DMS79 (cell line): ENCODE measurements at regions not wholly inside any gene's neighbourhood (a gene's known extent, or its start where the extent isn't known, plus 50 kb on each side); places are given as distances from the start of the nearest gene placed in this dataset.
"Not testable (repeated sequence)": the region's sequence is repeated elsewhere in the genome, so short reads cannot be mapped to it uniquely, and the experiment has no call there.

Source experiments
- DNase-seq: peaks from one replicate; lab custom pipeline; 2025; lab: John Stamatoyannopoulos, UW

- DNase-seq = no peak
These were observed 818.0 kb downstream of the LTN1 start for GRCh38 chr21:28174701-28175100.

GRCh38 chr21:28174006-28174405 is 818.7 kb downstream of the LTN1 start:
- DNase-seq = no peak

DNA sequence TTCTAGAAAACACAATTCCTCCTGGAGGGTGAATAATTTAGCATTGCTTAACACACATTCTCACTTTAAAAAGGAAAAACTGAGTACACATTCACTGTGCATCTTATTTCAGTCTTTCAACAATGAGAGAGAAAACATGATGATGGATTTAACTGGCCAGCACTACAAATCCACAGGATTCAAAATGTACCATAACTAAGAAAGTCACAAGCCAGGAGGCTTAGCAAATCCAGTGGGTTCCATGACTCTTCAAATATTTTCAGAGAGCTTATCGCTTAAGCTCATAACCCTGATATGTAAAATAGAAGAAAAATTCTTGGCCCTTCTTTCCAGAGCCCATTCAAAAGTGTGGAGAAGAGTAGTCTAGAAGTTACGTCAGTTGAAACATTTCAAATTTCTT is 820.3 kb downstream of the LTN1 start:
- DNase-seq = no peak

DNA sequence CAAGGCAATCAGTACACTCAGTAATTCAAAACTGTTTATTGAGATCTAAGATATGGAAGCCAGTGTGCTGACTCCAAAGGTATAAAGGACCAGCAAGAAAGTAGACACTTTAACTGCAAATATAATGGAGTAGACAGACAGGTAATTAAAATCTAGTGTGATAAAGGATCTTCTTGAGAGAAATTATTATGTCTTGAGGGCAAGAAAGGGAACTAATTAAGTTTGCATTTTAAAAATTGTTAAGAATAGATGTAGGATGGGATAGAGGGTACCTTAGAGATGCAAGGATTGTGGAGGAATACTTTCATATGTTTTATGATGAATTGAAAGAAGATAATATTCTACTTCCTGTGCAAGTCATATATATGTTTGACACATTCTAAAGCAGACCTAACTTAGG is 825.3 kb downstream of the LTN1 start:
- no peak for DNase-seq

- not testable (repeated sequence) for DNase-seq
These were observed 828.2 kb downstream of the LTN1 start for GRCh38 chr21:28164519-28164918.

DNA sequence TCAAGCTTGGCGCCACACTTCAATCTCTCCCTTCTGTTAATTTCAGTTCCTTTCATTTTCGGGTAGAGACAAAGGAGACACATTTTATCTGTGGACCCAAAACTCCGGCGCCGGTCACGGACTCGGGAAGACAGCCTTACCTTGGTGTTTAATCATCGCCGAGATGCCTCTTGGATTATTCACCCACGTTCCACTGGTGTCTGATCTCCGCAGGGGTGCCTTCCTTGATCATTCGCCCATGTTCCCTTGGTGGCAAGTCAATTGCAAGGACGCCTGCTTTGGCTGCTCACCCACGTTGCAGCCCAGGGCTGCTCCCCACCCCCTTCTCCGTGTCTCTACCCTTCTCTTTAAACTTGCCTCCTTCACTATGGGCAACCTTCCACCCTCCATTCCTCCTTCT is 830.6 kb downstream of the LTN1 start:
- not testable (repeated sequence) for DNase-seq

DNA sequence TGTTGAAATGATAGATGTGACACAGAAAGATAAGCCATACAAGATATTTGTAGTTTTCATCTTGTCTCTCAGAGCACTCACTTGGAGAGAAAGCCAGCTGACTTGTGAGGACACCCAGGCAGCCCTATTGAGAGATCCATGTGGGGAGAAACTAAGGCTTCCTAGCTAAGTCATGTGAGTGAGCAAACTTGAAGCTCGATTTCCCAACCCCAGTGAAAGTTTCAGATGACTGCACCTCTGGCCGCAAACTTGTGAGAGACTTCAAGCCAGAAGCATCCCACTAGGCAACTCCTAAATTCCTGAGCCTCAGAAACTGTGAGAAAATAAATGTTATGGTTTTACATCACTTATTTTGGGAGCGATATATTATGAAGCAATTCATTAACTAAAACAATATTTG is 832.3 kb downstream of the LTN1 start:
- no peak for DNase-seq

DNA sequence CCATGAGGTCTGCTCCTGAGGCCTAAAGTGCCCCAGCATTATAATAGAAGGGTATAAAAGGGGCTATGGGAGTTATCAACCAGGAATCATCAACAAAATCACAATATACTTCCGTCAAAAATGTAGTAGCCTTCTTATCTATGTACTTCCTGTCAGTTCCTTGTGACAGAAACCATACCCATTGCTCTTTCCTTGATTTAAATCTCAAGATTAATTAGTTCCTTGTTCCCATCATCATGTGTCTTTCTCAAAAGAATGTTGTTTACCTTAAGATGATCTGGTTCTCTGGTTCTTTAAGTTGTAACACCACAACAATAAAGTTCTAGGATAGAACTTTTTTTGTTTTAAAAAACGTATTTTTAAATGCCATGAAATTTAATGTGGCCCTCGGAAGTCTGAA is 833.3 kb downstream of the LTN1 start:
- DNase-seq = no peak

- no peak for DNase-seq
These were observed 836.1 kb downstream of the LTN1 start for GRCh38 chr21:28156590-28156989.

DNA sequence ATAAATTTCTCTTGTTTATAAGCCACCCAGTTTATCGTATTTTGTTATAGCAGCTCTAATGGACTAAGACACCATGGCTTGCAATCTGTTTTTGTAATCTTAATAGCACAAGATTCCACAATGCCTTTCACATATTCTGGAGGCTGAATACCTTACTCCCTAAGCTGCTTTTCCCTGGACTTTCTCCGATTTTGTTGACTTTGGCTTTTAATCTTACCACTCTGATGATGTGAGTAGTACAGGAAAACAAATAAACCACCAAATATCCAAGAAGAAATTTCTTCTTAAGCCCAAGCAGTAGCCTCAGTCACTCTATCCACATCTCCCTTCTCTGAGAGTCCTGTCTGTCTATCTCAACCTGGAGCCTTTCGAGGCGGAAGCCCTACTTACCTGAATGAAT is 838.6 kb downstream of the LTN1 start:
- DNase-seq = no peak

DNA sequence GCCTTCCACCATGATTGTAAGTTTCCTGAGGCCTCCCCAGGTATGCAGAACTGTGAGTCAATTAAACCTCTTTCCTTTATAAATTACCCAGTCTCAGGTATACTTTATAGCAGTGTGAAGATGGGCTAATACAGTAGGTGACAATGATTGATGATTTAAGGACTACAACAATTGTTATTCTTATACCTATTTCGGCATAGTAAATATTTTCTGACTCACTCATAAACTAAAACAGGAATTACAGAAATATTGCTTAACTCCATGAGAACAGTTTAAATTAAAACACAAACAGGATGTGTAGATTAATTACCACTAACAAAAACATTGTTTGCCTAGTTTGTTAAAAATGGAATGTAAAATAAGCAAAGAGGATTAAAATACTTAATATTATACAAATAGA is 839.9 kb downstream of the LTN1 start:
- no peak for DNase-seq

GRCh38 chr21:28151758-28152157 is 840.9 kb downstream of the LTN1 start:
- no peak for DNase-seq

GRCh38 chr21:28150778-28151177 is 841.9 kb downstream of the LTN1 start:
- DNase-seq = no peak

- DNase-seq = no peak
These were observed 844.1 kb downstream of the LTN1 start for GRCh38 chr21:28148400-28149064.

- DNase-seq = no peak
These were observed 848.0 kb downstream of the LTN1 start for GRCh38 chr21:28144653-28145052.

- DNase-seq = no peak
These were observed 848.6 kb downstream of the LTN1 start for GRCh38 chr21:28144089-28144488.

GRCh38 chr21:28142697-28143096 is 850.0 kb downstream of the LTN1 start:
- DNase-seq = no peak

DNA sequence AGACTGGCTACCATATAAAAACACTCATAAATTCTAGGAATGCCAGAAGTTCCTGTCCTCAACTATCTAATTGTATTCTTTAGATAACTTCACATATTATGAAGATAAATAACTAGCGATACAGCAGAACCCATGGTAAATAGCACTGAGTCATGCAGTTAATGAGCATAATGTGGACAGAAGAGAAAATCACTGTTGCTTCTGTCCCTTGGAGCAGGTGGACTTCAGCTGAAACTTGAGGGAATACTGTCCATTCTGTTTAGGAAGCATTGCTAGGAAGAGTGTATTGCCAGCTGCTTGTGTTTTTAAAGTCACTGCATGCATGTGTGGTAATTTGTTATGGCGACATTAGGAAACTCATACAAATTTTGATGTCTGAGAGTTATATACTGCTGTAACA is 854.4 kb downstream of the LTN1 start:
- DNase-seq = no peak

DNA sequence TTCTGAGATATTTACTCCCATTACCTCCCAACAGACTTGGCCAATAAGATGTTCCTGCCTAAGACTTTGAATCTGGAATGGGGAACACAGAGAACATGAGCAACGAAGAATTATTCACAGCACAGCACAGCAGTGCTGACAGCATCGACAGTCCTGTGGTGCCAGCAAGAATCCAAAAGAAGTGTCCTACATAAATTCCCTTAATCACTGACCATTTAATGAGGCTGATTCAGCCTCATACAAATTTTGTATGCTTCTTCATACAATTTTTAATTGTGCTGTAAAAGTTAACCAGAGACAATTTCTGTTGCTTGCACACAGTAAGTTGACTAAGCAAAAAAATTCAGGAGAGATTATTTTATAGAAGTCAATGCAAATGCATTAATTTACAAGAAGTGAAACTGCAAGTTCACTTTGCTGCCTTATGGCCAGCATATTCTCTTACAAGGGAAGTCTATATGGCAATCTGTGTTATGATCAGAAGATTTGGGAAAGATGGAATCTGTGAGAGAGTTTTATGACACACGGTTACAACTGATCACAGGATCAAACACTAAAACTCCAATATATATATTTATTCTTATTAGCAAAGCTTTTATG is 855.9 kb downstream of the LTN1 start:
- DNase-seq = no peak

DNA sequence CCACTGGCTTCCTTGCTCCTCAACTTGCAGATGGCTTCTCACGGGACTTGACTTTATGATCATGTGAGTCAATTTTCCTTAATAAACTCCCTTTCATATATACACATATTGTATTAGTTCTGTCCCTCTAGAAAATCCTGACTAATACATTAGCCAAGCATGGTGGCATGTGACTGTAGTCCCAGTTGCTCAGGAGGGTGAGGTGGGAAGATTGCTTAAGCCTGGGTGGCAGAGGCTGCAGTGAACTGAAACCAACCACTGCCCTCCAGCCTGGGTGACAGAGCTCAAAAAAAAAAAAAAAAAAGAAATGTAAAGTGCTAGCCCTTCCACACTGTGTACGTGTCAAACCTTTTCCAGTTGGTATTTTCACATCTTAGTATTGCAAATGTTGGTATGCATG is 857.0 kb downstream of the LTN1 start:
- no peak for DNase-seq

DNA sequence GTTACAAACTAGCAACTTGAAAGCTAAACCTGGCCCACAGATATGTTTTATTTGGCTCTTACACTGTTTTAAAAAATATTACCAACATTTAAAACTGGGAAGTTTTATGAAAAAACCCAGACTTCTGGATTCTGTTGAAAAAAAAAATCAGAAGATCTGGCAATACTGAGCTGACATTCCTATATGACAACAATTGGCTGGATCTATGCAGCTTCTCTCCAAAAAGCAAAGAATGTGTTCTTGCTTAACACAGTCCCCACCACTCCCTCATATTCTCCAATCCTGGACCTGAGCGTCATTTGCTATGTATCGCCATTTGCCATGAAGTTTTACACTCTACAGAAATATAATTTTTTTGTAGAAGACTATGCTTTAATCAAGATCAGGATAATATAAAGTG is 859.6 kb downstream of the LTN1 start:
- DNase-seq = no peak

DNA sequence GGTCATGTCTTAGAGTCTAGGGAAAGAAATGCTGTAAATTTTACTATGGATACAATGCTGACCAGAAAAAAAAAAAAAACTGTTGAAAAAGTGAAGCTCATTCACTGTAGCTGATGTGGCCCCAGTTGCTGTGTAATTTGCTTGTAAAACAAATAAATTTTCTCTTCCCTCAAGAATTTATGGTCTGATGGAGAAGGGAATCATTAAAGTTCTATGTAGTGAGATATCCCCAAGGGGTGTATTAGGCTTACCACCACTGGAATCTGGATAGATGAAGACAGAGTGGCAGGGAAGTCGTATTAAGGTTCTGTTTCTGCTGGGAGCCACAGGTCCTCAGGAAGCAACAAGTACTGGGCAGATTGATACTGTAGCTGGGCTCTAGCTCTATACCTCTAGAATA is 860.0 kb downstream of the LTN1 start:
- DNase-seq = no peak

DNA sequence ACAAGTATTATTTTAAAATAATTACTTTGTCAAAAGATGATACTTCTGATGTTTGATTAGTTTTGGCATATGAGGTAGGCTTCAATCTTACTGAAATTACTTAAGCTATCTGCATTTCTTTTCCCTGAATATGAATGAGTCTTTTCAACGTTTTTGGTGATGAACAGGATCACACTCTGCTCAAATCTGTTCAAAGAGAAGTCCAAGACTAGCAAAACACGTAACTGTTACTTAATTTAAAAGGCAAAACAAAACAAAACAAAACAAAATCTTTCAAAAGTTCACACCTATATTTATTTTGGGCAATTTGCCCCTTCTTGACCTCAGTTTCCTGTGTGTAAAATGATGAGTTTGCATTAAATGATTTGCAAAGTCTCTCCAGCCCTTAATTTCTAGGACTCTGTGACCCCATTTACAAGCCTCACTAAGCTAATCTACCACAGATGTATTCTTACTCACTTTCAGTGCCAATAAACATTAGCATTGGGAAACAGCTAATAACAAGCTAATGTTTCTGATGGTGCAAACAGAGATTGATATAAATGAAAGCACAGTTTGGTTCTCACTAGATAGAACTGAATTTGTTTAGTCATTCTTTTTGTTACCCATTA is 865.4 kb downstream of the LTN1 start:
- DNase-seq = no peak
